Stimulated activated CD4-positive, alpha-beta T cell treated with anti-CD3 and anti-CD28 coated beads, Interleukin-15, amount 100 ng/mL, for 24 hours (primary cell): ENCODE measurements at regions not wholly inside any gene's neighbourhood (a gene's known extent, or its start where the extent isn't known, plus 50 kb on each side); places are given as distances from the start of the nearest gene placed in this dataset.

Experiments
- DNase-seq: peaks from one replicate; pipeline ENCODE4 v3.0.0-alpha.2; 2020

- no peak for DNase-seq
Observed at GRCh38 chr16:62664566-62664965, 628.3 kb upstream of the CDH8 start.

- no peak for DNase-seq
Observed at GRCh38 chr16:62661435-62661834, 625.2 kb upstream of the CDH8 start.

- DNase-seq, result no peak
Observed at GRCh38 chr16:62657116-62657515, 620.9 kb upstream of the CDH8 start.

- no peak for DNase-seq
Observed at GRCh38 chr16:62652441-62653120, 616.3 kb upstream of the CDH8 start.

GRCh38 chr16:62648256-62648655 is 612.0 kb upstream of the CDH8 start:
- no peak for DNase-seq

- no peak for DNase-seq
Observed at GRCh38 chr16:62644030-62644812, 608.0 kb upstream of the CDH8 start.

GRCh38 chr16:62642677-62643076 is 606.4 kb upstream of the CDH8 start:
- no peak for DNase-seq

GRCh38 chr16:62639890-62640289 is 603.7 kb upstream of the CDH8 start:
- DNase-seq, result no peak

GRCh38 chr16:62638964-62639870 is 603.0 kb upstream of the CDH8 start:
- no peak for DNase-seq

- no peak for DNase-seq
Observed at GRCh38 chr16:62638324-62638911, 602.2 kb upstream of the CDH8 start.

GRCh38 chr16:62625326-62625725 is 589.1 kb upstream of the CDH8 start:
- DNase-seq, result no peak

GRCh38 chr16:62620275-62620674 is 584.0 kb upstream of the CDH8 start:
- DNase-seq, result no peak

GRCh38 chr16:62615526-62615925 is 579.3 kb upstream of the CDH8 start:
- DNase-seq, result no peak

GRCh38 chr16:62610291-62610690 is 574.1 kb upstream of the CDH8 start:
- DNase-seq, result no peak

GRCh38 chr16:62602790-62603189 is 566.6 kb upstream of the CDH8 start:
- DNase-seq, result no peak

GRCh38 chr16:62597875-62598274 is 561.6 kb upstream of the CDH8 start:
- DNase-seq, result no peak

GRCh38 chr16:62596584-62596983 is 560.3 kb upstream of the CDH8 start:
- no peak for DNase-seq

GRCh38 chr16:62596125-62596524 is 559.9 kb upstream of the CDH8 start:
- DNase-seq, result no peak

- DNase-seq, result no peak
Observed at GRCh38 chr16:62586128-62586862, 550.1 kb upstream of the CDH8 start.

GRCh38 chr16:62585041-62585545 is 548.9 kb upstream of the CDH8 start:
- no peak for DNase-seq

- no peak for DNase-seq
Observed at GRCh38 chr16:62583414-62583813, 547.2 kb upstream of the CDH8 start.

- DNase-seq, result no peak
Observed at GRCh38 chr16:62573466-62573865, 537.2 kb upstream of the CDH8 start.
